ENCODE measurements at regions not wholly inside any gene's neighbourhood (a gene's known extent, or its start where the extent isn't known, plus 50 kb on each side); places are given as distances from the start of the nearest gene placed in this dataset.

GRCh38 chr1:34361121-34361520 lies 184.4 kb downstream of the C1orf94 start:
- no peak overlapping the region for H3K4me3 ChIP-seq (replicated peaks; ENCODE audit: insufficient read depth, low read length)
- no peak for DNase-seq (ENCODE audit: low read depth in 1 of 2, low spot score in 1 of 2)
- no peak for TF ChIP-seq GABPA (IDR thresholded peaks at IDR 0.05; ENCODE audit: low read depth)
- no peak for TF ChIP-seq CTCF (IDR thresholded peaks at IDR 0.05; ENCODE audit: insufficient read depth, low read length)
- no peak for TF ChIP-seq POLR2AphosphoS5 (IDR thresholded peaks at IDR 0.05; ENCODE audit: low read depth)
- no peak for TF ChIP-seq SPI1 (IDR thresholded peaks at IDR 0.05; ENCODE audit: borderline replicate concordance, low read depth)
- TF ChIP-seq REST (IDR thresholded peaks at IDR 0.05; ENCODE audit: insufficient replicate concordance, low read depth), result no peak
- H3K27ac ChIP-seq (replicated peaks), result no peak overlapping the region
- no peaks in the 10 kb centered on the region for H3K27me3 ChIP-seq (ENCODE audit: insufficient read depth, poor library complexity, severe bottlenecking)

GRCh38 chr1:34361781-34362357 lies 185.2 kb downstream of the C1orf94 start:
- TF ChIP-seq CTCF (IDR thresholded peaks at IDR 0.05; ENCODE audit: insufficient read depth, low read length) (no peak), GABPA (IDR thresholded peaks at IDR 0.05; ENCODE audit: low read depth) (no peak), REST (IDR thresholded peaks at IDR 0.05; ENCODE audit: insufficient replicate concordance, low read depth) (no peak), SPI1 (IDR thresholded peaks at IDR 0.05; ENCODE audit: borderline replicate concordance, low read depth) (no peak), POLR2AphosphoS5 (IDR thresholded peaks at IDR 0.05; ENCODE audit: low read depth) (no peak)
- Histone ChIP-seq H3K27ac (replicated peaks) (no peak overlapping the region), H3K4me3 (replicated peaks; ENCODE audit: insufficient read depth, low read length) (no peak overlapping the region), H3K27me3 (ENCODE audit: insufficient read depth, poor library complexity, severe bottlenecking) (no peaks in the 10 kb centered on the region)
- no peak for DNase-seq (ENCODE audit: low read depth in 1 of 2, low spot score in 1 of 2)

GRCh38 chr1:34362949-34363348 lies 186.2 kb downstream of the C1orf94 start:
- no peak overlapping the region for H3K27ac ChIP-seq (replicated peaks)
- H3K4me3 ChIP-seq (replicated peaks; ENCODE audit: insufficient read depth, low read length), result no peak overlapping the region
- DNase-seq (ENCODE audit: low read depth in 1 of 2, low spot score in 1 of 2), result no peak
- no peak for TF ChIP-seq CTCF (IDR thresholded peaks at IDR 0.05; ENCODE audit: insufficient read depth, low read length)
- TF ChIP-seq SPI1 (IDR thresholded peaks at IDR 0.05; ENCODE audit: borderline replicate concordance, low read depth), result no peak
- TF ChIP-seq POLR2AphosphoS5 (IDR thresholded peaks at IDR 0.05; ENCODE audit: low read depth), result no peak
- TF ChIP-seq REST (IDR thresholded peaks at IDR 0.05; ENCODE audit: insufficient replicate concordance, low read depth), result no peak
- no peak for TF ChIP-seq GABPA (IDR thresholded peaks at IDR 0.05; ENCODE audit: low read depth)
- H3K27me3 ChIP-seq (ENCODE audit: insufficient read depth, poor library complexity, severe bottlenecking), result no peaks in the 10 kb centered on the region

Data from HL-60 (cell line).